Trophoblast cell (in vitro differentiated cells and primary cell): ENCODE measurements at regions not wholly inside any gene's neighbourhood (a gene's known extent, or its start where the extent isn't known, plus 50 kb on each side); places are given as distances from the start of the nearest gene placed in this dataset.

ENCODE experiments used
- DNase-seq, 2 donors: peaks; one replicate each; pipeline ENCODE4 v3.0.0-alpha.2; 2016
- H2AFZ ChIP-seq: 2 replicates; pipeline ENCODE4 v1.6.1; 2013; ENCODE audit warnings: low read length, moderate library complexity, mild to moderate bottlenecking; ENCODE audit not compliant: insufficient read depth, poor library complexity
- H2AK5ac ChIP-seq: 2 replicates; pipeline ENCODE4 v1.6.1; 2013; ENCODE audit warnings: mild to moderate bottlenecking, low read length
- H2BK120ac ChIP-seq: 2 replicates; pipeline ENCODE4 v1.6.1; 2013; ENCODE audit warnings: low read length, mild to moderate bottlenecking, moderate library complexity; ENCODE audit not compliant: insufficient read depth, poor library complexity
- H2BK12ac ChIP-seq: 2 replicates; pipeline ENCODE4 v1.6.1; 2013; ENCODE audit warnings: mild to moderate bottlenecking, low read length, moderate library complexity
- H2BK5ac ChIP-seq: 2 replicates; pipeline ENCODE4 v1.6.1; 2013; ENCODE audit warnings: low read length, low read depth, moderate library complexity, mild to moderate bottlenecking; ENCODE audit not compliant: poor library complexity
- H3K14ac ChIP-seq: 2 replicates; pipeline ENCODE4 v1.6.1; 2013; ENCODE audit warnings: mild to moderate bottlenecking, low read length
- H3K18ac ChIP-seq: 2 replicates; pipeline ENCODE4 v1.6.1; 2013; ENCODE audit warnings: mild to moderate bottlenecking, low read length
- H3K23ac ChIP-seq: 2 replicates; pipeline ENCODE4 v1.6.1; 2013; ENCODE audit warnings: low read length
- H3K27ac ChIP-seq: 2 replicates; pipeline ENCODE4 v1.5.1; 2013; ENCODE audit warnings: low read depth, mild to moderate bottlenecking, inconsistent platforms, low read length, moderate library complexity
- H3K27me3 ChIP-seq: 2 replicates; pipeline ENCODE4 v1.6.1; 2013; ENCODE audit warnings: inconsistent platforms, mild to moderate bottlenecking, low read length, moderate library complexity; ENCODE audit not compliant: insufficient read depth
- H3K36me3 ChIP-seq, 2 experiments: 1 replicate in 1 of 2; 2 replicates in 1 of 2; pipeline ENCODE4 v1.6.1; 2013; ENCODE audit warnings: low read length in 2 of 2, mild to moderate bottlenecking in 2 of 2, moderate library complexity in 1 of 2; ENCODE audit not compliant: insufficient read depth in 2 of 2, control insufficient read depth in 1 of 2
- H3K4ac ChIP-seq: 2 replicates; pipeline ENCODE4 v1.6.1; 2013; ENCODE audit warnings: low read depth, mild to moderate bottlenecking, low read length, moderate library complexity
- H3K4me1 ChIP-seq, 2 experiments: 1 replicate in 1 of 2; 2 replicates in 1 of 2; pipeline ENCODE4 v1.6.1; 2013; ENCODE audit warnings: low read length in 2 of 2, mild to moderate bottlenecking in 2 of 2, moderate library complexity in 1 of 2; ENCODE audit not compliant: insufficient read depth in 2 of 2, control insufficient read depth in 1 of 2
- H3K4me2 ChIP-seq: 2 replicates; pipeline ENCODE4 v1.6.1; 2013; ENCODE audit warnings: inconsistent platforms, mild to moderate bottlenecking, low read length, moderate library complexity
- H3K4me3 ChIP-seq: 2 replicates; pipeline ENCODE4 v1.5.1; 2013; ENCODE audit warnings: mild to moderate bottlenecking, low read depth, low read length, inconsistent platforms
- H3K79me1 ChIP-seq: one replicate; pipeline ENCODE4 v1.6.1; 2013; ENCODE audit warnings: low read length
- H3K79me2 ChIP-seq: 2 replicates; pipeline ENCODE4 v1.6.1; 2013; ENCODE audit warnings: low read length, mild to moderate bottlenecking; ENCODE audit not compliant: control insufficient read depth, insufficient read depth, poor library complexity
- H3K9ac ChIP-seq: 2 replicates; pipeline ENCODE4 v1.6.1; 2013; ENCODE audit warnings: mild to moderate bottlenecking, low read length
- H3K9me3 ChIP-seq: 2 replicates; pipeline ENCODE4 v1.6.1; 2013; ENCODE audit warnings: low read depth, mild to moderate bottlenecking, control low read depth, inconsistent platforms, low read length; ENCODE audit not compliant: insufficient read depth
- H4K12ac ChIP-seq: 2 replicates; pipeline ENCODE4 v1.6.1; 2013; ENCODE audit warnings: low read depth, mild to moderate bottlenecking, low read length, moderate library complexity
- H4K8ac ChIP-seq: 2 replicates; pipeline ENCODE4 v1.6.1; 2013; ENCODE audit warnings: low read depth, mild to moderate bottlenecking, low read length, moderate library complexity
- H4K91ac ChIP-seq: one replicate; pipeline ENCODE4 v1.6.1; 2013; ENCODE audit warnings: low read depth, mild to moderate bottlenecking, low read length, moderate library complexity
- WGBS: extraction: QIAGEN DNeasy Blood & Tissue Kit; methylation state at CpG from one replicate; pipeline ENCODE4 v1.1.7; 2013; ENCODE audit warnings: missing lambda C conversion rate; ENCODE audit not compliant: insufficient read length, insufficient coverage; ENCODE audit errors: extremely low coverage; 5-methylcytosine and 5-hydroxymethylcytosine counted together

- H3K18ac ChIP-seq, result no peak overlapping the region
- no CpG with 5 or more reads among the region's 10 CpGs for WGBS
- H3K9me3 ChIP-seq, result peaks cover 26% of the 10 kb centered on the region
Observed at GRCh38 chr20:24868396-24868927, 80.6 kb upstream of the CST7 start.

GRCh38 chr20:24868959-24869358 is 80.1 kb upstream of the CST7 start:
- no peaks in the 10 kb centered on the region for H3K79me1 ChIP-seq
- H4K12ac ChIP-seq, result no peak overlapping the region
- no peak overlapping the region for H3K23ac ChIP-seq
- H3K4me1 ChIP-seq, result no peaks in the 10 kb centered on the region
- H3K27ac ChIP-seq, result no peak overlapping the region
- no peak overlapping the region for H3K4me3 ChIP-seq
- H4K8ac ChIP-seq, result no peak overlapping the region
- H2BK5ac ChIP-seq, result no peak overlapping the region
- no peak for DNase-seq
- H2BK120ac ChIP-seq, result no peak overlapping the region
- no peak overlapping the region for H3K18ac ChIP-seq
- WGBS, result no CpG with 5 or more reads among the region's 6 CpGs
- no peak overlapping the region for H3K4ac ChIP-seq
- no peak overlapping the region for H3K14ac ChIP-seq
- H2BK12ac ChIP-seq, result no peak overlapping the region
- H4K91ac ChIP-seq, result no peak overlapping the region
- H3K36me3 ChIP-seq, result no peaks in the 10 kb centered on the region
- no peaks in the 10 kb centered on the region for H3K79me2 ChIP-seq
- H3K27me3 ChIP-seq, result no peaks in the 10 kb centered on the region
- H2AFZ ChIP-seq, result no peak overlapping the region
- H2AK5ac ChIP-seq, result no peak overlapping the region
- H3K4me2 ChIP-seq, result no peak overlapping the region
- H3K9ac ChIP-seq, result no peak overlapping the region
- peaks cover 26% of the 10 kb centered on the region for H3K9me3 ChIP-seq

More at GRCh38 chr20:24868396-24868927, 80.6 kb upstream of the CST7 start:
- Histone ChIP-seq H2AK5ac (no peak overlapping the region), H3K4me2 (no peak overlapping the region), H3K79me2 (no peaks in the 10 kb centered on the region), H3K27ac (no peak overlapping the region), H4K8ac (no peak overlapping the region), H3K14ac (no peak overlapping the region), H2BK120ac (no peak overlapping the region), H4K91ac (no peak overlapping the region), H3K27me3 (no peaks in the 10 kb centered on the region), H3K23ac (no peak overlapping the region), H4K12ac (no peak overlapping the region), H3K36me3 (no peaks in the 10 kb centered on the region), H2BK5ac (no peak overlapping the region), H2AFZ (no peak overlapping the region), H2BK12ac (no peak overlapping the region), H3K4me3 (no peak overlapping the region), H3K9ac (no peak overlapping the region), H3K79me1 (no peaks in the 10 kb centered on the region), H3K4me1 (no peaks in the 10 kb centered on the region), H3K4ac (no peak overlapping the region)
- DNase-seq, result no peak

- Histone ChIP-seq H3K9ac (no peak overlapping the region), H2BK5ac (no peak overlapping the region), H3K4ac (no peak overlapping the region), H3K79me2 (no peaks in the 10 kb centered on the region), H3K79me1 (no peaks in the 10 kb centered on the region), H3K27ac (no peak overlapping the region), H2AK5ac (no peak overlapping the region), H2AFZ (no peak overlapping the region), H2BK12ac (no peak overlapping the region), H2BK120ac (no peak overlapping the region), H4K8ac (no peak overlapping the region), H3K14ac (no peak overlapping the region), H3K4me3 (no peak overlapping the region), H3K4me2 (no peak overlapping the region), H4K91ac (no peak overlapping the region), H3K4me1 (no peaks in the 10 kb centered on the region), H3K36me3 (no peaks in the 10 kb centered on the region), H4K12ac (no peak overlapping the region), H3K27me3 (no peaks in the 10 kb centered on the region), H3K23ac (no peak overlapping the region), H3K18ac (no peak overlapping the region), H3K9me3 (peaks cover 21% of the 10 kb centered on the region)
- no CpG with 5 or more reads among the region's 3 CpGs for WGBS
- DNase-seq, result no peak
Observed at GRCh38 chr20:24870057-24870456, 79.0 kb upstream of the CST7 start.

GRCh38 chr20:24870881-24871280 is 78.2 kb upstream of the CST7 start:
- H4K91ac ChIP-seq, result no peak overlapping the region
- no peak overlapping the region for H3K4ac ChIP-seq
- no peak overlapping the region for H2BK120ac ChIP-seq
- no peak overlapping the region for H2AK5ac ChIP-seq
- no peak overlapping the region for H3K23ac ChIP-seq
- H3K27ac ChIP-seq, result no peak overlapping the region
- H4K12ac ChIP-seq, result no peak overlapping the region
- H3K79me2 ChIP-seq, result no peaks in the 10 kb centered on the region
- H2BK5ac ChIP-seq, result no peak overlapping the region
- H3K79me1 ChIP-seq, result no peaks in the 10 kb centered on the region
- no CpG with 5 or more reads among the region's 8 CpGs for WGBS
- no peak for DNase-seq
- no peak overlapping the region for H4K8ac ChIP-seq
- no peak overlapping the region for H2AFZ ChIP-seq
- no peaks in the 10 kb centered on the region for H3K4me1 ChIP-seq
- no peak overlapping the region for H3K14ac ChIP-seq
- no peak overlapping the region for H3K4me3 ChIP-seq
- H3K4me2 ChIP-seq, result no peak overlapping the region
- peaks cover 17% of the 10 kb centered on the region for H3K9me3 ChIP-seq
- no peaks in the 10 kb centered on the region for H3K36me3 ChIP-seq
- H3K27me3 ChIP-seq, result no peaks in the 10 kb centered on the region
- no peak overlapping the region for H3K9ac ChIP-seq
- H3K18ac ChIP-seq, result no peak overlapping the region
- H2BK12ac ChIP-seq, result no peak overlapping the region
